GM12873 (cell line): ENCODE measurements at regions not wholly inside any gene's neighbourhood (a gene's known extent, or its start where the extent isn't known, plus 50 kb on each side); places are given as distances from the start of the nearest gene placed in this dataset.

Experiments used
- TF ChIP-seq, protein P1 (sequence below): IDR thresholded peaks from 2 replicates; pipeline ENCODE4 v1.5.1; 2012; ENCODE audit warnings: low read depth, mild to moderate bottlenecking, moderate library complexity, low read length, control low read depth; ENCODE audit not compliant: insufficient read depth; ENCODE audit errors: missing control alignments

DNA sequence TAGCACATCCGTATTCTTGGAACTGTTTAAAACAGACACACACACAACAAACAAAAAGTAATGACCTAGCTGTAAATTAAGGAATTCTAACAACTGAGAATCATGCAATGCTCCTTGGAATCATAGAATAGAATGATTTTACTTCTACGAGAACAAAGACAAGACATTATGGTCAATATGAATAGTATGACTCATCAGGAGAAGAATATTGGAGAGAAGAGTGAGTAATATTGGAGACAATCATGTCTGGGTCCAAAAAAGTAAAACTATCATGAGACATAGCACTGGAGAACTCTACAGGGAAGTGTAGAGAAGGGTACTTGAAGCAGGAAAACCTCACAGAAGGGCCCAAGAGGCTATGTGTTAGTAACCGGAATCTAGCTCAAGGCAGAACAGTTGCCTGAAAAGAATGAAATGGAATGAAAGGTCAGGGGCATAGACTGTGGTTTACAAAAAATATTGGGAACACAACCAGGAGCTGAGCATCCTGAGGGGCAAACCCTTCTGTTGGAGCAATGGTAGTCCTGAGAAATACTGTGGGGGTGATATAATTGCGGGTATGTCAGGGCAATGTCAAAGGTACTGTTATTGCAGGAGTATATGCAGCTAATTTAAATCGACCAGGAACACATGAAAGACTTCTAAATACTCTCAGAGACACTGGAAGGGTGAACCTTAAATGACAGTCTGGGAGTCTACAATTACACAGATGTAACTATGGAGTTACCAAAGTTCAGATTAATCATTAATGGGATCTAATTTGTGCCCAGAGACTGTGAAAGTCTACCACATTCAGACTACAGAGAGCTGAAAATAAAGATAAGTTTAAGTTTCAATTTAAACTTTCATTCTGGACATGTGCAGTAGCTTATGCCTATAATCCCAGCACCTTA lies 201.2 kb downstream of the BCHE start:
- TF ChIP-seq, protein P1, sequence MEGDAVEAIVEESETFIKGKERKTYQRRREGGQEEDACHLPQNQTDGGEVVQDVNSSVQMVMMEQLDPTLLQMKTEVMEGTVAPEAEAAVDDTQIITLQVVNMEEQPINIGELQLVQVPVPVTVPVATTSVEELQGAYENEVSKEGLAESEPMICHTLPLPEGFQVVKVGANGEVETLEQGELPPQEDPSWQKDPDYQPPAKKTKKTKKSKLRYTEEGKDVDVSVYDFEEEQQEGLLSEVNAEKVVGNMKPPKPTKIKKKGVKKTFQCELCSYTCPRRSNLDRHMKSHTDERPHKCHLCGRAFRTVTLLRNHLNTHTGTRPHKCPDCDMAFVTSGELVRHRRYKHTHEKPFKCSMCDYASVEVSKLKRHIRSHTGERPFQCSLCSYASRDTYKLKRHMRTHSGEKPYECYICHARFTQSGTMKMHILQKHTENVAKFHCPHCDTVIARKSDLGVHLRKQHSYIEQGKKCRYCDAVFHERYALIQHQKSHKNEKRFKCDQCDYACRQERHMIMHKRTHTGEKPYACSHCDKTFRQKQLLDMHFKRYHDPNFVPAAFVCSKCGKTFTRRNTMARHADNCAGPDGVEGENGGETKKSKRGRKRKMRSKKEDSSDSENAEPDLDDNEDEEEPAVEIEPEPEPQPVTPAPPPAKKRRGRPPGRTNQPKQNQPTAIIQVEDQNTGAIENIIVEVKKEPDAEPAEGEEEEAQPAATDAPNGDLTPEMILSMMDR = no peak

DNA sequence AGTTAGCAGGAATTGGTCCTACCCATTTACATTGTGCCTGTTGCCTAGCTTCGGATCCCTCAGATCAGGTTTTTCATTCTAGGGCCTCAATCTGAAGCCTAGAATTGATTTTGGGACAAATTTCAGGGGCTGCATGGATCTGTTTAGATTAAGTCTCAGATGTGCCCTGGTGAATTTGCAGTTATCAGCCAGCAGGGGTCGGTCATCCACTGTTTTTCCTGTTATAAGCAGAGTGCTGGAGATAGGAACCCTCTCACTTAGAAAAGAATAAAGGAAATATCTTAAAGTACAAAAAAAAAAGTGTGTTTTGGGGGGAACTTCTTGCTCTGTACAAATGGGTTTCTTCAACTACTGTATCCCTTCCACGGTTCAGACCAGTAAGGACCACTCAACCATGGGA lies 212.5 kb downstream of the BCHE start:
- TF ChIP-seq, protein P1 = peak; percentile 26

DNA sequence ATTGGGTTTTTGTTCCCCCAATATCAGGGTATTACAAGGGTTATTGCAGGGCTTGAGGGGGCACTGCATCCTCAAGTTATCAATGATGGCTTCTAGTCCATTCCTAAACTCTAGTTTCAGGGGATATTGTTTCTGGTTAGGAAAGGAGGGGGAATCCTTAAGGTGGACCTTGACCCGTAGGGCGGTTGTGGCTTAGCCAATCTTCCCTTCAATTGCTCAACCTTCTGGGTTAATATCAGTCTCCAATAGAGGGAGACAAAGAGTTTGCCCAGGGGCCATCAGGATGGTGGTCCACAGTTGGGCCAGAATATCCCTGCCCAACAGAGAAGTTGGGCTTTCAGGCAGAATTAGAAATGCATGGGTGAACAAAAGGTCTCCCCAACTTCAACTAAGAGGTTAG lies 214.9 kb downstream of the BCHE start:
- TF ChIP-seq, protein P1 = peak; percentile 1

DNA sequence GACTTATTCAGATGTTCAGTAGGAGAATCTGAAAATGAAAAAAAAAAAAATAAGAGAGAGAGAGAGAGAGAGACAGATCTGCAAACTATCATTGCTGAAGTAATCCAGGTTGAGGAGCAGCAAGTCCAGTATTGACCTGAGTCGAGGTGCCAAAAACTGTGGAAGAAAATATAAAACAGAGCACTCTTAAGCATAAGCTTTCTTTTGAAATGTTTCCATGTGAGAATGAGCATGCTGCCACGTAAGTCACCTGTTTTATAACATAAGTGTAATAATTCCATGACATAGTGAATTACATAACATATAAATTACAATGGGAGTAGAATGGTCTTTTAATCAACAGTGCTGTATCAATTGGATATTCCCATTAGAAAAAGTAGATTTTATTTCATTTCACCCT lies 218.2 kb downstream of the BCHE start:
- TF ChIP-seq, protein P1 = no peak

DNA sequence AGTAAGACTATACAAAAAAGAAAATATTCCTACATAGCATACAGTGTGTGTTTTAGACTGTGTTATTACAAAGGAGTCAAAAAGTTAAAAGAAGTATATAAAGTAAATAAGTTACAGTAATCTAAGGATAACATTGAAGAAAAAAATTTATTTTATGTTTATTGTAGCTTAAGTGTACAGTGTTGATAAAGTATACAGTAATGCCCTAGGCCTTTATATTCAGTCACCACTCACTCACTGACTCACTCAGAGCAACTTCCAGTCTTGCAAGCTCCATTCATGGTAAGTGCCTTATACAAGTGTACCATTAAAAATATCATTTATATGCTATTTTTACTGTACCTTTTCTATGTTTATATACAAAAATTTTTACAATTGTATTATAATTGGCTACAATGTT lies 220.1 kb downstream of the BCHE start:
- TF ChIP-seq, protein P1 = no peak

DNA sequence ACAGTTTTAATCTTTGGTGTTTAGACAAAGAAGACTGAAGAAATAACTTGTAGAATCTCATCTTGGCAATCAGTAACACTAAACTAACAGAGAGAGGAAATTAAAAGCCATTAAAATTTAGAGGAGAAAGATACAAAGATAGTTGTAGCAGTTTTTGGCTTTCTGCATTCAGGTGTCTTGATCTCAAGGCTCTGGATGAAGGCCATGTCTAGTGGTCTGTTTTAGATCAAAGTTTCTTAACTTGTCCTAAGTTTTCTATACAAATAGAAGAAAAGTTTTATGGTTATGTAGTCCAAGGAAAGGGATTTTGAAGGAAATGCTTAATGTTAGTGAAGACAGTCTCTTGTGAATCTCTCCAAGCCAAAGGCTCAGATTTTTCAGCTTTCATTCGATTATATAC lies 222.9 kb downstream of the BCHE start:
- TF ChIP-seq, protein P1 = no peak

DNA sequence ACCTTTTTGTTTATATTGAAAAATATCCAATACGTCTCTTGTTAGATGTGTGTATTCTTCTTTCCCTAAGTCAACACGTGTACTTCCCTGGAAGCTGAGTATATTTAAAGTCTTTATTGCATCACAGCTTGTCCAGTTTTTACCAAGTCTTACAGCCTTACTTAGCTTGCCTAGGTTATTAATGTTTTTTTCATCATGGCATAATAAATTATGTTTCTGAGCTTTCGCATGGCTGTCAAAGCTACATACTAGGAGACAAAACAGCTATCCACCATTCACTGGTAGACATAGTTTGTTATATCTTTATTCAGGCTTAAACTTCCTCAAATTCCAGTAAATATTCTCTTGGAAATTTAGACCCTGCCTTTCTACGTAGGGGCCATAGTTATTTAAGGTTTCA lies 224.2 kb downstream of the BCHE start:
- TF ChIP-seq, protein P1 = no peak
